HCT116 (cell line): ENCODE measurements at regions not wholly inside any gene's neighbourhood (a gene's known extent, or its start where the extent isn't known, plus 50 kb on each side); places are given as distances from the start of the nearest gene placed in this dataset.

Experiments
- CTCF ChIP-seq, 3 experiments: fragments of 200-600 bp in 1 of 3; sonication (generic) in 1 of 3; IDR thresholded peaks in 2 of 3; conservative IDR thresholded peaks in 1 of 3; 2 replicates each; pipeline ENCODE4 v1.5.1; 2012 to 2017; ENCODE audit warnings: low read depth in 2 of 3, low read length in 2 of 3, antibody characterized with exemption in 1 of 3, borderline replicate concordance in 1 of 3, control low read depth in 1 of 3, mild to moderate bottlenecking in 1 of 3, mixed read lengths in 1 of 3, mixed run types in 1 of 3, moderate library complexity in 1 of 3; ENCODE audit not compliant: insufficient read depth in 1 of 3
- EZH2 ChIP-seq: fragments of 200-600 bp; sonication (generic); IDR thresholded peaks from 2 replicates; pipeline ENCODE4 v1.6.1; 2017; ENCODE audit warnings: antibody characterized with exemption, mixed run types
- FOSL1 ChIP-seq: IDR thresholded peaks from 2 replicates; pipeline ENCODE4 v1.6.1; 2012; ENCODE audit warnings: low read depth
- POLR2A ChIP-seq: IDR thresholded peaks from 2 replicates; pipeline ENCODE4 v1.7.0; 2011; ENCODE audit warnings: borderline replicate concordance; ENCODE audit not compliant: insufficient read depth, insufficient read length; ENCODE audit errors: extremely low read depth
- POLR2AphosphoS5 ChIP-seq: IDR thresholded peaks from 2 replicates; pipeline ENCODE4 v1.6.1; 2011; ENCODE audit warnings: mild to moderate bottlenecking, low read depth, low read length, moderate library complexity
- RAD21 ChIP-seq: IDR thresholded peaks from 2 replicates; pipeline ENCODE4 v1.6.1; 2012; ENCODE audit warnings: low read depth, mild to moderate bottlenecking
- REST ChIP-seq: IDR thresholded peaks from 2 replicates; pipeline ENCODE4 v1.6.1; 2012; ENCODE audit warnings: low read depth
- TCF7L2 ChIP-seq: IDR thresholded peaks from 2 replicates; pipeline ENCODE4 v1.7.0; 2011; ENCODE audit warnings: borderline replicate concordance, inconsistent platforms; ENCODE audit not compliant: insufficient read depth, insufficient read length; ENCODE audit errors: extremely low read depth
- ZFX ChIP-seq: fragments of 450-650 bp; IDR thresholded peaks from 2 replicates; pipeline ENCODE4 v1.6.1; 2017

- TF ChIP-seq CTCF (IDR thresholded peaks at IDR 0.05 in 2 of 3, conservative IDR thresholded peaks at IDR 0.05 in 1 of 3; ENCODE audit: borderline replicate concordance in 1 of 3, insufficient read depth in 1 of 3, low read depth in 2 of 3, low read length in 2 of 3) (no peak), REST (no peak), POLR2AphosphoS5 (no peak), RAD21 (no peak), FOSL1 (no peak), ZFX (no peak), POLR2A (no peak), EZH2 (no peak), TCF7L2 (no peak)
These were observed 914.4 kb upstream of the TENM4 start for GRCh38 chr11:80355251-80355650.
